ENCODE measurements at regions not wholly inside any gene's neighbourhood (a gene's known extent, or its start where the extent isn't known, plus 50 kb on each side); places are given as distances from the start of the nearest gene placed in this dataset.

DNA sequence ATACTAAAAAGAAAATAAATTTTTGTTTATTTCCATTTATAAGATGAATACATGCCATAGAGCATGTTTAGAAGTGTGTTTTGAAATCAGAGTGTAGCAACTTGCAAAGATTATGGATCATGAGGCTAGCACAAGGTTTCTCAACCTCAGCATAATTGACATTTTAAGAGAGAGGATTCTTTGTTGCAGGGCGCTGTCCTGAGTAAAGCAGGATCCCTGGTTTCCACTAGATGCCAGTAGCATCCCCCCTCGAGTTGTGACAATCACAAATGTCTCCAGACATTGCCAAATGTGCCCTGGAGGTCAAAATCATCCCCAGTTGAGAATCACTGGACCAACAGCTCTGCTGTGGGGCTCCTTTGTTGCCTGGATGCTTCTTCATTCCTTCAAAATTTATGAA, 128.5 kb upstream of the RBMS3 start:
- no peaks in the 10 kb centered on the region for H4K20me1 ChIP-seq (replicated peaks; ENCODE audit: insufficient read depth)
- no peaks in the 10 kb centered on the region for H3K27me3 ChIP-seq (ENCODE audit: insufficient read depth)
- no peak overlapping the region for H3K27ac ChIP-seq (ENCODE audit: low read depth)
- Mint-ChIP-seq H3K4me3 (no peak overlapping the region), H3K36me3 (ENCODE audit: low read depth) (no peaks in the 10 kb centered on the region), H3K27me3 (ENCODE audit: insufficient read depth, low read depth, poor library complexity) (no peaks in the 10 kb centered on the region), H3K9me3 (no peaks in the 10 kb centered on the region), H3K4me1 (peaks cover 15% of the 10 kb centered on the region), H3K27ac (no peak overlapping the region)
- no peaks in the 10 kb centered on the region for H3K36me3 ChIP-seq (ENCODE audit: insufficient read depth)
- H2AFZ ChIP-seq = no peak overlapping the region
- 0 out of 2 replicates have a peak, but pooled peaks cover 7% of the 10 kb centered on the region for H3K4me1 ChIP-seq (ENCODE audit: insufficient read depth)
- peak; percentile 60 for DNase-seq (ENCODE audit: low spot score)
- no peak overlapping the region for H3K4me2 ChIP-seq
- no peaks in the 10 kb centered on the region for H3F3A ChIP-seq (replicated peaks; ENCODE audit: low read depth)
- no peaks in the 10 kb centered on the region for H3K9me2 ChIP-seq (ENCODE audit: insufficient read depth)
- peak; percentile 73 for ATAC-seq
- no peak for TF ChIP-seq ZNF114 (CRISPR knock-in tag; IDR thresholded peaks at IDR 0.05)
- TF ChIP-seq, protein P1, sequence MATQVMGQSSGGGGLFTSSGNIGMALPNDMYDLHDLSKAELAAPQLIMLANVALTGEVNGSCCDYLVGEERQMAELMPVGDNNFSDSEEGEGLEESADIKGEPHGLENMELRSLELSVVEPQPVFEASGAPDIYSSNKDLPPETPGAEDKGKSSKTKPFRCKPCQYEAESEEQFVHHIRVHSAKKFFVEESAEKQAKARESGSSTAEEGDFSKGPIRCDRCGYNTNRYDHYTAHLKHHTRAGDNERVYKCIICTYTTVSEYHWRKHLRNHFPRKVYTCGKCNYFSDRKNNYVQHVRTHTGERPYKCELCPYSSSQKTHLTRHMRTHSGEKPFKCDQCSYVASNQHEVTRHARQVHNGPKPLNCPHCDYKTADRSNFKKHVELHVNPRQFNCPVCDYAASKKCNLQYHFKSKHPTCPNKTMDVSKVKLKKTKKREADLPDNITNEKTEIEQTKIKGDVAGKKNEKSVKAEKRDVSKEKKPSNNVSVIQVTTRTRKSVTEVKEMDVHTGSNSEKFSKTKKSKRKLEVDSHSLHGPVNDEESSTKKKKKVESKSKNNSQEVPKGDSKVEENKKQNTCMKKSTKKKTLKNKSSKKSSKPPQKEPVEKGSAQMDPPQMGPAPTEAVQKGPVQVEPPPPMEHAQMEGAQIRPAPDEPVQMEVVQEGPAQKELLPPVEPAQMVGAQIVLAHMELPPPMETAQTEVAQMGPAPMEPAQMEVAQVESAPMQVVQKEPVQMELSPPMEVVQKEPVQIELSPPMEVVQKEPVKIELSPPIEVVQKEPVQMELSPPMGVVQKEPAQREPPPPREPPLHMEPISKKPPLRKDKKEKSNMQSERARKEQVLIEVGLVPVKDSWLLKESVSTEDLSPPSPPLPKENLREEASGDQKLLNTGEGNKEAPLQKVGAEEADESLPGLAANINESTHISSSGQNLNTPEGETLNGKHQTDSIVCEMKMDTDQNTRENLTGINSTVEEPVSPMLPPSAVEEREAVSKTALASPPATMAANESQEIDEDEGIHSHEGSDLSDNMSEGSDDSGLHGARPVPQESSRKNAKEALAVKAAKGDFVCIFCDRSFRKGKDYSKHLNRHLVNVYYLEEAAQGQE (IDR thresholded peaks at IDR 0.05; ENCODE audit: unreplicated experiment) = no peak
- TF ChIP-seq CREB1 (CRISPR knock-in tag; IDR thresholded peaks at IDR 0.05; ENCODE audit: low read depth) = no peak
- TF ChIP-seq ZNF331 (CRISPR knock-in tag; IDR thresholded peaks at IDR 0.05; ENCODE audit: low read depth) = no peak
- TF ChIP-seq, protein P2, sequence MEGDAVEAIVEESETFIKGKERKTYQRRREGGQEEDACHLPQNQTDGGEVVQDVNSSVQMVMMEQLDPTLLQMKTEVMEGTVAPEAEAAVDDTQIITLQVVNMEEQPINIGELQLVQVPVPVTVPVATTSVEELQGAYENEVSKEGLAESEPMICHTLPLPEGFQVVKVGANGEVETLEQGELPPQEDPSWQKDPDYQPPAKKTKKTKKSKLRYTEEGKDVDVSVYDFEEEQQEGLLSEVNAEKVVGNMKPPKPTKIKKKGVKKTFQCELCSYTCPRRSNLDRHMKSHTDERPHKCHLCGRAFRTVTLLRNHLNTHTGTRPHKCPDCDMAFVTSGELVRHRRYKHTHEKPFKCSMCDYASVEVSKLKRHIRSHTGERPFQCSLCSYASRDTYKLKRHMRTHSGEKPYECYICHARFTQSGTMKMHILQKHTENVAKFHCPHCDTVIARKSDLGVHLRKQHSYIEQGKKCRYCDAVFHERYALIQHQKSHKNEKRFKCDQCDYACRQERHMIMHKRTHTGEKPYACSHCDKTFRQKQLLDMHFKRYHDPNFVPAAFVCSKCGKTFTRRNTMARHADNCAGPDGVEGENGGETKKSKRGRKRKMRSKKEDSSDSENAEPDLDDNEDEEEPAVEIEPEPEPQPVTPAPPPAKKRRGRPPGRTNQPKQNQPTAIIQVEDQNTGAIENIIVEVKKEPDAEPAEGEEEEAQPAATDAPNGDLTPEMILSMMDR (conservative IDR thresholded peaks at IDR 0.05; ENCODE audit: low read depth in 2 of 2) = peak; percentile 50 to 75
- H3K4me3 ChIP-seq = no peak overlapping the region
- no peaks in the 10 kb centered on the region for H3K79me2 ChIP-seq (replicated peaks; ENCODE audit: insufficient read depth)

DNA sequence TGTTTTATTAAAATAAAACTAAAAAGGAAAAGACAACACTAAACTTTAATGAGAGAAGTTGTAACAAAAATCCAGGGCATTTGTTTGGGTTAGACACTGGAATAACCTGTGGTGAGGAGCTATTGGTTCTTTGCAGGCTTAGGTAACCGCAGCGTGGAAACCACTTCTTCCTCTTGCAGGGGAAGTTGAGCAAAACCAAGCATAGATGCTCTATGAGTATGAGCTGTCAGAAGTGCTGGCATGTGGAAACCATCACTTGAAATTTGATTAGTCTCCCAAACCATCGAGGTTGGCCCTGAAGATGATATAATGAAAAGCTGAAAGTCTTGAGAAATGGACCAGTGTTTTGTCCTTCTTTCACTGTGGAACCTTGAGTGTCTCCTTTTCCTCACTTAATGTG, 127.1 kb upstream of the RBMS3 start:
- no peaks in the 10 kb centered on the region for H3F3A ChIP-seq (replicated peaks; ENCODE audit: low read depth)
- H3K9me2 ChIP-seq (ENCODE audit: insufficient read depth) = no peaks in the 10 kb centered on the region
- no peaks in the 10 kb centered on the region for H3K27me3 ChIP-seq (ENCODE audit: insufficient read depth)
- TF ChIP-seq, protein P1 (IDR thresholded peaks at IDR 0.05; ENCODE audit: unreplicated experiment) = no peak
- TF ChIP-seq JUNB (IDR thresholded peaks at IDR 0.05; ENCODE audit: unreplicated experiment) (no peak), STAT1 (IDR thresholded peaks at IDR 0.05; ENCODE audit: unreplicated experiment) (no peak), POLR2AphosphoS5 (IDR thresholded peaks at IDR 0.05; ENCODE audit: low read depth) (no peak), ZNF331 (CRISPR knock-in tag; IDR thresholded peaks at IDR 0.05; ENCODE audit: low read depth) (no peak), NANOG (IDR thresholded peaks at IDR 0.05; ENCODE audit: borderline replicate concordance) (no peak)
- no peak for ATAC-seq
- no peaks in the 10 kb centered on the region for H3K36me3 Mint-ChIP-seq (ENCODE audit: low read depth)
- H4K20me1 ChIP-seq (replicated peaks; ENCODE audit: insufficient read depth) = no peaks in the 10 kb centered on the region
- H3K4me2 ChIP-seq = no peak overlapping the region
- peaks cover 15% of the 10 kb centered on the region for H3K4me1 Mint-ChIP-seq
- H3K4me1 ChIP-seq (ENCODE audit: insufficient read depth) = 0 out of 2 replicates have a peak, but pooled peaks cover 7% of the 10 kb centered on the region
- H3K9me3 Mint-ChIP-seq = no peaks in the 10 kb centered on the region
- no peak overlapping the region for H3K4me3 Mint-ChIP-seq
- no peak overlapping the region for H3K27ac Mint-ChIP-seq
- DNase-seq (ENCODE audit: low spot score) = no peak
- H3K36me3 ChIP-seq (ENCODE audit: insufficient read depth) = no peaks in the 10 kb centered on the region
- no peaks in the 10 kb centered on the region for H3K27me3 Mint-ChIP-seq (ENCODE audit: insufficient read depth, low read depth, poor library complexity)
- no peak overlapping the region for H3K4me3 ChIP-seq
- no peaks in the 10 kb centered on the region for H3K79me2 ChIP-seq (replicated peaks; ENCODE audit: insufficient read depth)
- no peak overlapping the region for H2AFZ ChIP-seq
- no peak overlapping the region for H3K27ac ChIP-seq (ENCODE audit: low read depth)
